ENCODE measurements at regions not wholly inside any gene's neighbourhood (a gene's known extent, or its start where the extent isn't known, plus 50 kb on each side); places are given as distances from the start of the nearest gene placed in this dataset.

GRCh38 chr12:127421614-127422013 is 845.4 kb upstream of the TMEM132C start:
- DNase-seq = no peak

- no peak for DNase-seq
Measured at GRCh38 chr12:127422935-127423566, 843.9 kb upstream of the TMEM132C start.

GRCh38 chr12:127425474-127425873 is 841.5 kb upstream of the TMEM132C start:
- DNase-seq = no peak

GRCh38 chr12:127428420-127428819 is 838.5 kb upstream of the TMEM132C start:
- no peak for DNase-seq

- no peak for DNase-seq
Measured at GRCh38 chr12:127429551-127430285, 837.3 kb upstream of the TMEM132C start.

GRCh38 chr12:127430401-127430800 is 836.6 kb upstream of the TMEM132C start:
- no peak for DNase-seq

GRCh38 chr12:127431177-127431576 is 835.8 kb upstream of the TMEM132C start:
- no peak for DNase-seq

- DNase-seq = no peak
Measured at GRCh38 chr12:127431594-127431993, 835.4 kb upstream of the TMEM132C start.

GRCh38 chr12:127435439-127435838 is 831.5 kb upstream of the TMEM132C start:
- DNase-seq = no peak

GRCh38 chr12:127438512-127439244 is 828.3 kb upstream of the TMEM132C start:
- DNase-seq = no peak

- no peak for DNase-seq
Measured at GRCh38 chr12:127445581-127446139, 821.3 kb upstream of the TMEM132C start.

- DNase-seq = no peak
Measured at GRCh38 chr12:127448906-127449305, 818.1 kb upstream of the TMEM132C start.

- no peak for DNase-seq
Measured at GRCh38 chr12:127450826-127451225, 816.1 kb upstream of the TMEM132C start.

- DNase-seq = peak; percentile 38
Measured at GRCh38 chr12:127455347-127456265, 811.4 kb upstream of the TMEM132C start.

- no peak for DNase-seq
Measured at GRCh38 chr12:127457726-127458125, 809.2 kb upstream of the TMEM132C start.

- no peak for DNase-seq
Measured at GRCh38 chr12:127459166-127459565, 807.8 kb upstream of the TMEM132C start.

- no peak for DNase-seq
Measured at GRCh38 chr12:127459687-127460086, 807.3 kb upstream of the TMEM132C start.

GRCh38 chr12:127463237-127463636 is 803.7 kb upstream of the TMEM132C start:
- DNase-seq = no peak

GRCh38 chr12:127469331-127469730 is 797.6 kb upstream of the TMEM132C start:
- DNase-seq = no peak

- DNase-seq = no peak
Measured at GRCh38 chr12:127473766-127474165, 793.2 kb upstream of the TMEM132C start.

- DNase-seq = no peak
Measured at GRCh38 chr12:127479256-127479655, 787.7 kb upstream of the TMEM132C start.

GRCh38 chr12:127480775-127481314 is 786.1 kb upstream of the TMEM132C start:
- DNase-seq = no peak
